Left cardiac atrium (tissue), 4 donors: ENCODE measurements at regions not wholly inside any gene's neighbourhood (a gene's known extent, or its start where the extent isn't known, plus 50 kb on each side); places are given as distances from the start of the nearest gene placed in this dataset.

ENCODE experiments used
- ATAC-seq, 2 donors: fragments of 200-7000 bp; cut with Tn5 transposase; one replicate each; pipeline ENCODE4 v1.9.1; 2020; ENCODE audit warnings: mild to moderate bottlenecking in 2 of 2, moderate library complexity in 2 of 2
- DNase-seq: peaks from one replicate; pipeline ENCODE4 v3.0.0-alpha.2; 2020
- intact Hi-C, 2 donors: fragments of 100-400 bp; cut with DNase I; formaldehyde crosslinking; loops; one replicate each; pipeline versions ENCODE4 v1.14.1 to v1.15.1; 2022 to 2023
- donor health status: DM: no; HTN: yes; CAD: no.
- donor health status: DM: no; HTN: yes; CAD: no; lungs with severe emphysema.
- donor health status: DM: yes; HTN: yes; CAD: no.
- donor health status: Dilated cardiomyopathy.

- DNase-seq, result no peak
- intact Hi-C loops, result loop anchor here in 1 of 2 donors (10.0 kb wide), 1 partner anchor 111 kb away; no protein-coding TSS in a partner anchor
- no peak for ATAC-seq
Measured at GRCh38 chr3:107973961-107974360, 116.9 kb downstream of the CD47 start.

DNA sequence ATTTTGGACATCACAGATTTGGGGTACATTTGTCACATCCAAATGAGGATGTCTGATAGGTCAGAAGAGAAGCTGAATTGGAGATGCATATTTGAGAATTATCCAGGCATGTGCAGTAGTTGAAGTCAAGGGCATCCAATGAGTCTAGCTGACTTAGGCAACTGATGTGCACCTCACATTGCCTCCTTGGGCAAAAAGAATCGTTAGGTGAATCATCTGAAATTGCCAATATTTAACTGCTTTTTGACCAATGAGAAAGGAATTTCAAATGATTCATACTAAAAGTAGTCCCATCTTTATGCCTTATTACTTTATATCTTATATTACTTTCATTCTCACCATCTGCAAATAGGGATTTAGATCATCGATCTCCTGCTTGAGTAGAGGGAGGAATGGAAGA is 117.7 kb downstream of the CD47 start:
- intact Hi-C loops, result loop anchor here in 1 of 2 donors (10.0 kb wide), 1 partner anchor 112 kb away; no protein-coding TSS in a partner anchor
- DNase-seq (no peak), ATAC-seq (no peak)

- ATAC-seq (no peak), DNase-seq (no peak)
- intact Hi-C loops, result loop anchor here in 1 of 2 donors (10.0 kb wide), 1 partner anchor 114 kb away; no protein-coding TSS in a partner anchor
Measured at GRCh38 chr3:107970993-107971580, 119.7 kb downstream of the CD47 start.

DNA sequence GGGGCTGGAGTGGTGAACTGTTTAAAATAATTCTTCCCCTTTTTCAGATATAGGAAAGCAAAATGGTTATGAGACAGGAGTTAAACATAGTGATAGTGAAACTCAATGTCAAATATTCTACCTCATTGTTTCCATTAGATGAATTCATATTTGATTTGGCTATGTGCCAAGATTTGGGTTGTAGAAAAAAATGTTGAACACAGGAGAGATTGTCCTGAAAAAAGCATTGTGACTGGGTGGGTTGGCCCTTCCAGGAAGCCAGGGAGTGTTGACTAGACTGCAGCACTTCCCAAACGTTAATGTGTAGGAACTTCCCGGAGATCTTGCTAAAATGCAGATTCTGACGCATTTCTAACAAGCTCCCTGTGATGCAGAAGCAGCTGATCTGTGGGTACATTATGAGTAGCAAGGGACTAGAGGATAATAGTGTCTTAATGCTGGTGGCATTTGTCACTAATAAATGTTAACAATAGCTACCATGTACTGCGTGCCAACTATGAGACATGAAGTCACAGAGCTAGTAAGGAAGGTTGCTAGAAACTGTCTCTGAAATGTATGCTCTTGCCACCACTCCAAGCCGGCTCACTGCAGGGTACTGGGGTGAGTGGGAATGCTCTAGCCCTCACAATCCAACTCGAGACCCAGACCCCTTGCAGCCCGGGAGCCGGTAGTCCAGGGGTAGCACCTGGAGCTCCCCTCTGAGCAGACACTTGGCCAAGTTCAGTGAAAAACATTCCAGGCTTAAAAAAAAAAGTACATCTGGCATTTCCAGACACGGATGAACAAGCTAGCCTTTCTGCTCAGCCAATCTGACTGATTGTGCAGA is 120.6 kb downstream of the CD47 start:
- DNase-seq, result no peak
- intact Hi-C loops, result loop anchor here in 1 of 2 donors (10.0 kb wide), 1 partner anchor 115 kb away; no protein-coding TSS in a partner anchor

DNA sequence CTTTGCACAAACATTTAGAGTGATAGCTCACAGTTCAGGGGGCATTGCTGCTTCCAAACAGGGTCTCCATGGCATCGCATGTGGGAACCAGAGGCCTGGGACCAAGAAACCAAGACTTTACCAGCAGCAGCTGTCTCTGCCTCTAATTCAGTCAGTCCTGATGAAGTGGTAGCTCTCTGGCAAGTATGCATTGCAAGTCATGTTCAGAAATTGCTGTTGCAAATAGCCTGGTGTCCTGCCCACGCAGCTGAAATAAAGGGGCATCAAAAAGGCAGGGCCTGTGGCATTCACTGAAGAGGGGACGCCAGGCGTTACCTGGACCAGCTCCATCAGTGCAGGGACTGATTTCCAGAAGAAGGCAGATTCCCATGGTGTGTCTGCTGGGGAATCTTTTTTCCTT is 121.3 kb downstream of the CD47 start:
- intact Hi-C loops, result no loop called here
- no peak for ATAC-seq
- DNase-seq, result no peak

More for the DNA sequence above, 120.6 kb downstream of the CD47 start:
- peak; percentile 34 to 63 for ATAC-seq

DNA sequence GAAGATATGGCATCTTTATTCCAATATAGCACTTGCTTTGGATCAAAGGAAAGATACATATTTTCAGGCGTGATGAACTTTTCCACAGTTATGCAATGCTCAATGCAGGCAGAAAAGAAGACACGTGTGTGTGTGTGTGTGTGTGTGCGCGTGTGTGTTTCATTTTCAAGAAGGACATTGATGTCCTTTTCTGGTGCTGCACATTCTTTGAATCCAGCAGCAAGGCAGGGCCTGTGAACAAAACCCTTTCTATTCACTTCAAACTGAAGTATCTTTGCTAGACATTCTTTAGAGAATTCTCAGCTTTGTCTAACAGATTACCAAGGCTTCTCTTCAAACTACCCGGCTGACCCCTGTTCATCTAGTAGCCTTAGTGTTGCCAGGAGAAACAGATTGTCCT is 124.6 kb downstream of the CD47 start:
- intact Hi-C loops, result no loop called here
- DNase-seq, result no peak
- no peak for ATAC-seq

GRCh38 chr3:107965136-107965655 is 125.6 kb downstream of the CD47 start:
- intact Hi-C loops, result no loop called here
- ATAC-seq (no peak), DNase-seq (no peak)

GRCh38 chr3:107963581-107963980 is 127.2 kb downstream of the CD47 start:
- ATAC-seq (no peak), DNase-seq (no peak)
- intact Hi-C loops, result no loop called here

DNA sequence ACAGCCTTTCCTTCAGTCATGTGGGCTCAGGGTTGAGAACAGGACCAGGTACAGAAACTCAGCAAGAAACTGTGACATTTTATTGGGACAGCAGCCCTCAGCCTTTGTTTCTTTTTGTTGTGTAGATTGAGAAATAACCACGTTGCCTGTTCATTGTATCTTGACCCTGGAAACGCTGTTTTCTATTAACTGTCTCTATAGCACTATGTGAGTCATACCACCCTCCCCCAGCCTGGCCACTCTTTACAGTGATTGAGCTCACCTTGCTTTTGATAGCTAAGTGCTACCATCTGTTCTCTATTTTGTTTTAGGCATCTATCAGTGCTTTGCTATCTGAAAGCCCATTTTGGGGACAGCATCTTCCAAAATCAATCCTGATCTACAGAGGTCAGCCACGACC is 127.9 kb downstream of the CD47 start:
- no peak for ATAC-seq
- DNase-seq, result no peak
- intact Hi-C loops, result no loop called here

GRCh38 chr3:107962037-107962436 is 128.8 kb downstream of the CD47 start:
- DNase-seq (no peak), ATAC-seq (no peak)
- intact Hi-C loops, result no loop called here

- no peak for DNase-seq
- intact Hi-C loops, result no loop called here
Measured at GRCh38 chr3:107959550-107960154, 131.2 kb downstream of the CD47 start.

DNA sequence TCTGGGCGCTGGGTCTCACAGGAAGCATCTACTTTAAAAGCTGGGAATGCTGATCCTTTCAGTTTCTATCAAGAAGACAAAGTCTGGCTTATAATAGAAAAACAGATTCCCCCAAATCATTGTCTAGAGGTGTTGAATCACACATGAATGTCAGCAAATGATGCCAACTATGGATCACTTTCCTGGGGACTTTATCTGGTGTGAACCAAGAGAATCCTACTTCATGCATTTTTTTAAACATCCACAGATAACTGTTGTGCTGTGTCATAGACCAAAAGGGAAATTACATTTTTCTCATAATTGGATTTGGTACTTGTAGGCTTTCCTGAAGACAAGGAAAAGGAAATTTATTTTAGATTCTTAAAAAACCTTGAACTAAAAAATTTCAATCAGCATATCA is 132.7 kb downstream of the CD47 start:
- DNase-seq (no peak), ATAC-seq (no peak)
- intact Hi-C loops, result no loop called here

More at GRCh38 chr3:107959550-107960154, 131.2 kb downstream of the CD47 start:
- ATAC-seq, result peak in 1 of 2 donors; percentile 4

- ATAC-seq (peak; percentile 93 to 94), DNase-seq (peak; percentile 86)
- intact Hi-C loops, result no loop called here
Measured at GRCh38 chr3:107956991-107957900, 133.6 kb downstream of the CD47 start.

DNA sequence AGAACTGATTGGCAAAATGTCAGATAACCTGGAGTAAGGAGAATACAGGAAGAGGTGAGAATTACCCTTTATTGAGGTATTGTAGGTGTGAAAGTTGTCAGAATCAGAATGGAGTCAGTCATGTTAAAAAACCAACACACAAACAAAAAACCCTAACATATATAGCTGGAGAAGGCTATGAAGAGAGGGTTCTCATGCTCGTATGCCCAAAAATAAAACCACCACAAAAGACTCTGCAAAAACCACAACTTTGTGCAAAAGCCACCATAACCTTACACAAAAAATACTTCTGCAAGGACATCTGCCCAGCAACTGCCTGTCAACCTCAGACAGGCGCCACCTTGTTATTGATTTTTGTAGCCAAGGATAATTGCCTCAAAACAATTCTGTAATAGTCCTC is 136.0 kb downstream of the CD47 start:
- intact Hi-C loops, result no loop called here
- no peak for DNase-seq
- ATAC-seq, result no peak

DNA sequence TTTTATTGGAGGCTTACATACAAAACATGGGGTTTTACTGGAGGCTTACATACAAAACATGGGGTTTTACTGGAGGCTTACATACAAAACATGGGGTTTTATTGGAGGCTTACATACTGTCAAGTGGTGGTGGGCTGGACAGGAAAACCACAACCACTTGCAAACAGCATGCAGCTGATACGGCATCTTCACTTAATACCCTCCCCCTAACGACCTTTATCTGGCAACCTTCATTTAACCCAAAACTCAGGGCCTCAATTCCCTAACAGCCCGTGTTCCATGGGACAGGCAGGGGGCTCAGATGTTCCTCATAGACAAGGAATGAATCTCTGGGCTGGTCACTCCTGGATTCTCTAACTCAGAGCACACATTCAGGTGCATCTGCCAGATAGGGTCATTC is 137.1 kb downstream of the CD47 start:
- DNase-seq, result no peak
- intact Hi-C loops, result no loop called here
- ATAC-seq, result no peak

DNA sequence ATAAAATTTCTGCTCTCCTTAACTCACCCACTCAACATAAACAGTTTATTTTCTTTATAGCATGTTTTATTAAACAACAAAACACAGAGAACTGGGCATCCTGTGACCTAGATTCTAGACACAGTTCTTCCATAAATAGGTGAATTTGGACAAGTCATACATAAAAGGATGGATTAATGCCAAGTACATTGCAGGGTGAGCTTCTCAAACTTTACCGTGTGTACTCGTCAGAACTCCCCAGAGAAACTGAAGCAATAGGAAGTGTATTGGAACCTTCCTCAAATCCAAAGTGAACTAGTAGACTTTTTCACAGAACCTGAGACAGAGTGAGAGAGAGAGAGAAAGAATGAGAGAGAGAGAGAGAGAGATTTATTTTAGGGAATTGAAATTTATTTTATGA is 139.7 kb downstream of the CD47 start:
- no peak for DNase-seq
- intact Hi-C loops, result no loop called here
- ATAC-seq, result no peak

- intact Hi-C loops, result no loop called here
- ATAC-seq, result no peak
- DNase-seq, result no peak
Measured at GRCh38 chr3:107950417-107950816, 140.4 kb downstream of the CD47 start.

GRCh38 chr3:107949394-107949970 is 141.3 kb downstream of the CD47 start:
- intact Hi-C loops, result loop anchor here in 1 of 2 donors (10.0 kb wide), 1 partner anchor 275 kb away; the partner anchor contains the start of gene IFT57
- ATAC-seq (no peak), DNase-seq (no peak)
